ENCODE measurements at regions not wholly inside any gene's neighbourhood (a gene's known extent, or its start where the extent isn't known, plus 50 kb on each side); places are given as distances from the start of the nearest gene placed in this dataset.

- Histone ChIP-seq H3K9me3 (replicated peaks; ENCODE audit: control insufficient read depth, insufficient read depth, low read length) (peaks cover 2% of the 10 kb centered on the region), H2AFZ (ENCODE audit: low read depth, low read length) (no peak overlapping the region), H3K9me1 (replicated peaks; ENCODE audit: control insufficient read depth, extremely low read depth, insufficient read depth, low read length) (no peaks in the 10 kb centered on the region), H3K4me2 (ENCODE audit: insufficient read depth, low read length) (no peak overlapping the region), H3K79me2 (ENCODE audit: control insufficient read depth, insufficient read depth, low read length) (no peaks in the 10 kb centered on the region), H3K9ac (replicated peaks; ENCODE audit: extremely low read depth, insufficient read depth, low read length) (no peak overlapping the region), H3K4me1 (ENCODE audit: control insufficient read depth, extremely low read depth, insufficient read depth, low read length) (no peaks in the 10 kb centered on the region), H3K27ac (ENCODE audit: insufficient read depth, low read depth, low read length) (no peak overlapping the region), H3K36me3 (ENCODE audit: control insufficient read depth in 2 of 2, extremely low read depth in 1 of 2, insufficient read depth in 2 of 2, low read length in 2 of 2) (no peaks in the 10 kb centered on the region), H4K20me1 (replicated peaks; ENCODE audit: control insufficient read depth, extremely low read depth, insufficient read depth, low read length) (no peaks in the 10 kb centered on the region), H3K27me3 (ENCODE audit: control insufficient read depth in 2 of 2, insufficient read depth in 2 of 2, low read length in 2 of 2) (no peaks in the 10 kb centered on the region), H3K4me3 (replicated peaks in 1 of 3; ENCODE audit: insufficient read depth in 1 of 3, low read depth in 1 of 3, low read length in 3 of 3) (no peak overlapping the region)
- CTCF ChIA-PET, result interaction anchor here (0.6 kb wide), 1 partner anchor 134 kb away, joined by 3 read pairs; no protein-coding TSS in a partner anchor
- intact Hi-C loops (cut with micrococcal nuclease), result no loop called here
- DNase-seq (ENCODE audit: low read depth, low spot score) (no peak), FAIRE-seq (no peak)
- no TSS peak for BruUV-seq (replicated peaks)
- dilution Hi-C loops (cut with MboI; ENCODE audit: extremely low pct_ligation_motif_present, low sequenced_read_pairs), result no loop called here
- TF ChIP-seq POLR2A (IDR thresholded peaks at IDR 0.05; ENCODE audit: low read depth, low read length) (no peak), POLR2AphosphoS5 (IDR thresholded peaks at IDR 0.05; ENCODE audit: insufficient read depth, low read depth, low read length) (no peak), CTCF (IDR thresholded peaks at IDR 0.05; ENCODE audit: extremely low read depth in 1 of 2, insufficient read depth in 1 of 2, low read depth in 1 of 2, low read length in 2 of 2) (no peak), EZH2 (IDR thresholded peaks at IDR 0.05; ENCODE audit: borderline replicate concordance, low read depth, low read length, severe bottlenecking) (no peak), MYC (IDR thresholded peaks at IDR 0.05; ENCODE audit: low read depth, low read length) (no peak), FOS (IDR thresholded peaks at IDR 0.05; ENCODE audit: borderline replicate concordance, insufficient read depth, low read length) (no peak), GATA2 (IDR thresholded peaks at IDR 0.05; ENCODE audit: insufficient read depth, insufficient read length, low read depth, low read length) (no peak), MAX (IDR thresholded peaks at IDR 0.05; ENCODE audit: insufficient read depth, insufficient read length) (no peak), JUN (IDR thresholded peaks at IDR 0.05; ENCODE audit: borderline replicate concordance, insufficient read depth, insufficient read length, low read depth) (no peak)
- POLR2A ChIA-PET, result no interaction called here
Observed at GRCh38 chr1:14363036-14363590, 235.4 kb upstream of the KAZN start.
